UCSD-AML1 (cell line): ENCODE measurements at regions not wholly inside any gene's neighbourhood (a gene's known extent, or its start where the extent isn't known, plus 50 kb on each side); places are given as distances from the start of the nearest gene placed in this dataset.

Experiments used
- DNase-seq: peaks from one replicate; lab custom pipeline; 2025; ENCODE audit not compliant: unreplicated experiment; lab: John Stamatoyannopoulos, UW

- DNase-seq = no peak
Measured at GRCh38 chr16:50469744-50470321, 78.4 kb upstream of the NKD1 start.

DNA sequence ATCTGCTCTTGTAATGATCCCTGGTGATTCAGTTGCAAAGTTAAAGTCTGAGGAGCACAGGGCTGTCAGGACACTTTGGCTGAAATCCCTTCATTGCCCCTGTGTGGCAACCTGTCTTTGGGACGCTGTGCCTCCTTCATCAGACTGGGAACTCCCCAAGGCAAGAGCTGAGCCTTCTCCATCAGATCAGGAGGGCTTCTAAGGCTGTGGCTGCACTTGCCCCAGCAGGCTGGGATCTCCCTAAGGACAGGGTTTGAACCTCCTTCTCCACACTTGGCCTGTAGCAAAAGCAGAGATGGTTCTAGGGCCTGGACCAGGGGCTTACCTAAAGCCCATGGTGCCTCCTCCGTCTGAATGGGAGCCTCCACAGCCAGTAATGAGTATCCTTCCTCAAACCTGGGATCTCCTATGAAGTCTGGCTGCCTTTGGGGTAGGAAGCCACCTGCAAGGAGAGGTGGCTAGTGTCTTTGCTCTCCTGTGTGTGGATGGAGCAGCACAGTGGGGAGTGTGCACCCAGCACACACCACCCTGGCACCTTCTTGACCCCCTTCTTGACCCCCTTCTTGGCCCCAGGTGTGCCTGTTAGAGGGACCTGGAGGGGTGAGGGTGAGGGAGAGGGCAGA is 79.0 kb upstream of the NKD1 start:
- no peak for DNase-seq

DNA sequence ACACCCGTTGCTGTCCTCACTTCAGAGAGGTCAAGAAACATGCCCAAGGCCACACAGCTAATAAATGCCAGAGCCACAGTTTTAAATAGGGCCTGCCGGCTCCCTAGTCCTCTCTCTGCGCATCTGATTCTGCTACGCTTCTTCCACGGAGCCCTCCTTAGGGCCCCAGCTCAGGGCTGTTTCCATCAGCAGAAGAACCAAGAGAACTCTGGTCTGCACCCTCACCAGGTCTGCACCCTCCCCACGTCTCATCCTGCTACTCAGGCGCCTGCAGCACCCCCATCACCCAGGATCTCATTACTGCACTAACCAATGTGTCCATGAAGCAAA is 79.5 kb upstream of the NKD1 start:
- no peak for DNase-seq

GRCh38 chr16:50467943-50468748 is 80.0 kb upstream of the NKD1 start:
- no peak for DNase-seq

- no peak for DNase-seq
Measured at GRCh38 chr16:50467559-50467942, 80.6 kb upstream of the NKD1 start.

GRCh38 chr16:50466170-50466569 is 82.0 kb upstream of the NKD1 start:
- no peak for DNase-seq

DNA sequence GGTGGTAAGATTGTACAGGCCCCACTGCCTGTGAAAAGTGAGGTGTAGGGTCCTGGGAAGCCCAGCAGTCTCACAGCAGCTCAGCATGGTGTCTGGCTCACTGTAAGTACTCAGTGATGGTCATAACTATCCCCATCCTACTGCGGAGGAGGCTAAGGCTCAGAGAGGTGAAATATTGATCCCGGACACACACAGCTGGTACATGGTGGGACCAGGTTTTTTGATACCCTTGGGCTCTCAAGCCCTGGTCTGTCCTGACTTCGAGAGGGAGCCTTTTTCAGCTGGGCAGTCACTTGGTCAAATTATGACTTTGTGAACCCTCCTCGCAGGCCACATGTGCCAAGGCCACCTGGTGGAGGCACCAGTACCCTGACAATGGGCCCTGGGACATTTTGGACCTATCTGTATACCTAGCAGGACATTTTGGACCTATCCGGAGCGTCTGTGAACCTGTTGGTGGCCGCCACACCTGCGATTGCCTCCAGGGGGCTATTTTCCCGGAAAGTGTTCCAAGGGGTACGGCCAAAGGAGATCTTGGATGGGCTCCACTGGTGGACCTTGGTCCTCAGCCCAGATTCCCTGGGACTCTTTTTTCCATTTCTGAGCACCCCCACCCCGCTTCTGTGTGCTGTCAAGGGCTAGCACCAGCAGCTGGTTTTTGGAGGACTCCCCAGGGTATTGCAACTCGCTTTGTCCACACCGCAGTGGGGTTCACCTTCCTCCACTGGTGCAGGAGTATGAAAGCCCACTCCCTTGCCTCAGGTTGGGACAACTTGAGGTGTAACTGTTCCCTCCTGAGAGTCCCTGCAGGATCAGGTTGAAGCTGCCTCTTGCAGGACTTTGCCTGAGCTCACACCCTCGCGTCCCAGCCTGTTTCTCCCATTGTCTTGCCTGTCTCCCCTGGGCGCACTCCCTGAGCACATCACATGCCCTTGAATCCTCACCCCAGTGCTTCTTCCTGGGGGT is 83.6 kb upstream of the NKD1 start:
- no peak for DNase-seq

GRCh38 chr16:50463581-50464324 is 84.4 kb upstream of the NKD1 start:
- DNase-seq = no peak

- no peak for DNase-seq
Measured at GRCh38 chr16:50462793-50463507, 85.2 kb upstream of the NKD1 start.

DNA sequence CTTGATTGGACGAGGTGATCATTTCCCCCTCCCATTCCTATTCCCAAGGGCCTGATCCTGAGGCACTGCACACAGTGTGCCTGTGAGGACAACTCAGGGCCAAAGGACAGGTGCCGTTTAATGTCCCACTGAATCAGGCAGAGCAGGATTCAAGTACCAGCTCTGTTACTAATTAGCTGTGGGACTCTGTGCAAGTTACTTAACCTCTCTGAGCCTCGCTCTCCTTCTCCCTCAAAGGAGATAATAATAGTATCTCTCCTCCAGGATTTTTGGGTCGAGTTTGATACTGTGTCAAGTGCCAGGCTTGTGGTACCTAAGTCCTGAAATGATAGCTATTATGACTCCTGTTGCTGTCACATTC is 86.8 kb upstream of the NKD1 start:
- no peak for DNase-seq

DNA sequence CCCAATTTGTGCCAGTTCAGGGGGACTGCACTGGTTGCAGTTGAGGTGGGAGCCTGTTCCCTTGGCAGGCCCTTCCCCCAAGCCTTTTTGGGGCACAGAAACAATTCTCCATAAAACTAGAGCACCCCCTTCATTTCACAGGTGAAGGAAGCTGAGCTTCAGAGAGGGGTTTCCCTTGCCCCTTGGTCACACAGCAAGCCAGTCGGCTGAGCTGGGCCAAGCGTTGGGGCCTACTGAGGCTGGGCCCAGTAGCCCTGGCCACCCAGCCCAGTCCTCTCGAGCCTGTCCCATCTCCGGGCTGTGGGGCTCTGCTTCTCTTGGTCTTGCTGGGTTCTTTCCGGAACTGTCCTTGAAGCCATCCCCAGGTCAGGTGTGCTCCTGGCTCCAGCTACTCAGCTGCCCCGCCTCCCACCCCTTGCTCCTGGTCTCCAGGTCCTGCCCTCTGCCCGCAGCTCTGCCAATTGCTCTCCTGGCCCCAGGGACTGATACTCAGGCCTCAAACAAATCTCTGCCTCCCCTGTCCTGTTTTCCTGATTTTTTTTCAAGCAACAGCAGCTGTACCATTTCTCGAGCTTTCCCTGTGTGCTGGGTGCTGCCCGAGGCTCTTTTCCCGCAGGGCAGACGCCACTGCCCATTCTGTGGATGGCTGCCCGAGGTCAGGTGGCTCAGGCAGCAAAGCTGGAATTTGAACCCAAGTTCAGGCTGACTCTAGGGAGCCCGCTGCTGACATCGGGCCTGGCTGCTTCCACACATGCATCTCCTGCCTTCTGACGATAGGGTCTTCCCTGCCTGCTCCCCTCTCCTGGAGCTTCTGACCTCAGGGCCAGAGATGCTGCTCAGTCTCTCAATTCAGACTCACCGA is 87.4 kb upstream of the NKD1 start:
- DNase-seq = no peak

DNA sequence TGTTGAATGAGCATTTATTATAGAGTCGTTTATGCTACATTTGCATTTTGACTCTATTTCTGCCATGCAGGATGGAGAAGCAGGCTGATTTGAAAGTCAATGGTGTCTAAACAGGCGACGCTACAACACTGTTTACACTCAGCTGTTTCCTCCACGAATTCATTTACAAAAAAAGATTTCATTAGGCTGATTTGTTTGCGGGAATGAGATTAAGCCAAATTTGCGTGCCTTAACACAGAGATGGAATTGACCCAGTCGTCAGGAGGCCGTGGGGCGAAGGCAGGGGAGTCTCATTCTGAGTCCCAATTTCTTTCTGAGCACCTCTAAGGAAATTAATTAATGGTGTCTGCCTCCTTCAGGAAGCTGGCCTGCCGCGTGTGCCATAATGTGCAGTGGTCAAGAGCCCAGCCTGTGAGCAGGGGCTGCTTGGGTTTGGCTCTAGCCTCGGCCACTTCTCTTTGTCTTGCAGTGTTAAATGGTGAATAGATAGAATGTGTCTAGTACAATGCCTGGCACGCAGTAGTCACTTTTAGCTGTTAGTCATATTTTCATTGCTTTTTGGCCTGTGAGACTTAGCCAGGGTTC is 88.6 kb upstream of the NKD1 start:
- no peak for DNase-seq

GRCh38 chr16:50458667-50459495 is 89.3 kb upstream of the NKD1 start:
- DNase-seq = no peak

- peak; percentile 31 for DNase-seq
Measured at GRCh38 chr16:50457979-50458491, 89.2 kb upstream of the BRD7 start.

DNA sequence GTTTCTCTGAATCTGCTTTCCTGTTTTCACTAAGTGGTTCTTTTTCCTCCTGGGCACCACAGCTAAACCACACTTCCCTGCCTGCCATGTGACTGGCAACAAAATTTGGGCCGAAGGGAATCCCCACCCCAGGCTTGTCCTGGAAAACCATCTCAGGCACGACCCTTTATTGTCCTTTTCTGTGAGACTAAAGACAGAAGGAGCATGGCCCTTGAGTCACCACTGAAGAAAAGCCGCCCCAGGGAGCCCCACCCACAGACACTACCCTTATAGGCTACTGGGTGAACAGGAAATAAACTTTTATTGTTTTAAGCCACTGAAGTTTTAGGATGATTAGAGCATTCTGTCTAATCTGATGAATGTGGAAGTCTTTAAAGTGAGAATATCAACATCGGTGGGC is 88.6 kb upstream of the BRD7 start:
- DNase-seq = peak; percentile 25

DNA sequence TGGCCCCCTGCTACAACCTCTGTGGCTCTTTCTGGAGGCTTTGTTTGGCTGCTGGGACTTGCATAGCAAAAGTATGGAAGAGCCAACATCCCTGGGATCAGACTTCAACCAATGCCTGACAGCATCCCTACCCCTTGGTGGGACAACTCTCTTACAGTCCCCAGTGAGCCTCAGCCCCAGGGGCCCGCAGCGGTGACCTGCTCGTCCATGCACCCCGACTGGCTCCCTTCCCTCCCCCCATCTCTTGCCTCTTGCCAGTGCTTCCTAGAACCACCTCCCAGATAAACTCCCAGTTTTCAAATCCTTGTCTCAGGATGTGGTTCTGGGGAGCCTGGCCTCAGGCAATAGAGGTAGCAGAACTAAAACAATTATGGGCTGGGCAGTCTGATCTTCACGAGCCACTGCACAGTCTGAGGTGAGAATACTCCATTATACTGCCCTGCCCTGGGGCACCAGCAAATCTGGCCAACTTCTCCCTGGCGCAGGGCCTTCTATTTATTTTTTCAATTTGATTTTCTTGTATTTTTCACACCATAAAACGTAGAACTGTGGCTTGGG is 86.6 kb upstream of the BRD7 start:
- no peak for DNase-seq

GRCh38 chr16:50453446-50453845 is 84.7 kb upstream of the BRD7 start:
- no peak for DNase-seq
